Stimulated activated CD4-positive, alpha-beta T cell treated with anti-CD3 and anti-CD28 coated beads, Interleukin-2, amount 100 ng/mL, for 48 hours (primary cell): ENCODE measurements at regions not wholly inside any gene's neighbourhood (a gene's known extent, or its start where the extent isn't known, plus 50 kb on each side); places are given as distances from the start of the nearest gene placed in this dataset.
"Not testable (repeated sequence)": the region's sequence is repeated elsewhere in the genome, so short reads cannot be mapped to it uniquely, and the experiment has no call there.

ENCODE experiments used
- DNase-seq, 2 donors: peaks; one replicate each; pipeline ENCODE4 v3.0.0-alpha.2; 2020

GRCh38 chr4:149987330-149988086, 90.7 kb upstream of the DCLK2 start:
- DNase-seq = no peak

GRCh38 chr4:149988087-149988410, 90.2 kb upstream of the DCLK2 start:
- no peak for DNase-seq

GRCh38 chr4:149993030-149993429, 85.2 kb upstream of the DCLK2 start:
- no peak for DNase-seq

- DNase-seq = no peak
These were observed 83.0 kb upstream of the DCLK2 start for GRCh38 chr4:149995134-149995756.

GRCh38 chr4:149997881-149998421, 80.3 kb upstream of the DCLK2 start:
- no peak for DNase-seq

- no peak for DNase-seq
These were observed 78.7 kb upstream of the DCLK2 start for GRCh38 chr4:149999485-150000074.

GRCh38 chr4:150001815-150002214, 76.4 kb upstream of the DCLK2 start:
- no peak for DNase-seq

GRCh38 chr4:150002561-150002960, 75.7 kb upstream of the DCLK2 start:
- DNase-seq = no peak

GRCh38 chr4:150004481-150004880, 73.8 kb upstream of the DCLK2 start:
- no peak for DNase-seq

- no peak for DNase-seq
These were observed 72.7 kb upstream of the DCLK2 start for GRCh38 chr4:150005537-150005936.

GRCh38 chr4:150006197-150006596, 72.0 kb upstream of the DCLK2 start:
- no peak for DNase-seq

GRCh38 chr4:150007512-150007911, 70.7 kb upstream of the DCLK2 start:
- no peak for DNase-seq

- DNase-seq = no peak
These were observed 69.7 kb upstream of the DCLK2 start for GRCh38 chr4:150008546-150008945.

- no peak for DNase-seq
These were observed 68.7 kb upstream of the DCLK2 start for GRCh38 chr4:150009533-150009932.

- no peak for DNase-seq
These were observed 67.6 kb upstream of the DCLK2 start for GRCh38 chr4:150010525-150011126.

- no peak for DNase-seq
These were observed 65.3 kb upstream of the DCLK2 start for GRCh38 chr4:150012851-150013360.

- DNase-seq = not testable (repeated sequence)
These were observed 62.3 kb upstream of the DCLK2 start for GRCh38 chr4:150015910-150016309.

GRCh38 chr4:150016621-150017020, 61.6 kb upstream of the DCLK2 start:
- DNase-seq = not testable (repeated sequence)

GRCh38 chr4:150018257-150018656, 60.0 kb upstream of the DCLK2 start:
- DNase-seq = no peak

GRCh38 chr4:150021483-150021882, 56.8 kb upstream of the DCLK2 start:
- DNase-seq = no peak

GRCh38 chr4:150023489-150023888, 54.8 kb upstream of the DCLK2 start:
- DNase-seq = no peak

- DNase-seq = not testable (repeated sequence)
These were observed 51.3 kb upstream of the DCLK2 start for GRCh38 chr4:150026987-150027386.
